GM06990 (cell line): ENCODE measurements at regions not wholly inside any gene's neighbourhood (a gene's known extent, or its start where the extent isn't known, plus 50 kb on each side); places are given as distances from the start of the nearest gene placed in this dataset.

Experiments
- DNase-seq: peaks from one replicate; pipeline ENCODE4 v3.0.0-alpha.2; 2011; ENCODE audit not compliant: insufficient read length; ENCODE audit errors: extremely low read depth
- H3K27me3 ChIP-seq: replicated peaks from 2 replicates; pipeline ENCODE4 v1.6.0; 2011; ENCODE audit warnings: low read length; ENCODE audit not compliant: control insufficient read depth, insufficient read depth
- H3K36me3 ChIP-seq: 2 replicates; pipeline ENCODE4 v1.5.1; 2011; ENCODE audit warnings: low read length; ENCODE audit not compliant: control insufficient read depth, insufficient read depth
- H3K4me3 ChIP-seq: replicated peaks from 2 replicates; pipeline ENCODE4 v1.5.1; 2011; ENCODE audit warnings: low read depth, mild to moderate bottlenecking, control low read depth, low read length
- TF ChIP-seq, protein P1 (sequence below): IDR thresholded peaks from 2 replicates; pipeline ENCODE4 v1.5.1; 2011; ENCODE audit warnings: low read length, control low read depth, mild to moderate bottlenecking, inconsistent platforms; ENCODE audit not compliant: insufficient read depth, poor library complexity, severe bottlenecking

DNA sequence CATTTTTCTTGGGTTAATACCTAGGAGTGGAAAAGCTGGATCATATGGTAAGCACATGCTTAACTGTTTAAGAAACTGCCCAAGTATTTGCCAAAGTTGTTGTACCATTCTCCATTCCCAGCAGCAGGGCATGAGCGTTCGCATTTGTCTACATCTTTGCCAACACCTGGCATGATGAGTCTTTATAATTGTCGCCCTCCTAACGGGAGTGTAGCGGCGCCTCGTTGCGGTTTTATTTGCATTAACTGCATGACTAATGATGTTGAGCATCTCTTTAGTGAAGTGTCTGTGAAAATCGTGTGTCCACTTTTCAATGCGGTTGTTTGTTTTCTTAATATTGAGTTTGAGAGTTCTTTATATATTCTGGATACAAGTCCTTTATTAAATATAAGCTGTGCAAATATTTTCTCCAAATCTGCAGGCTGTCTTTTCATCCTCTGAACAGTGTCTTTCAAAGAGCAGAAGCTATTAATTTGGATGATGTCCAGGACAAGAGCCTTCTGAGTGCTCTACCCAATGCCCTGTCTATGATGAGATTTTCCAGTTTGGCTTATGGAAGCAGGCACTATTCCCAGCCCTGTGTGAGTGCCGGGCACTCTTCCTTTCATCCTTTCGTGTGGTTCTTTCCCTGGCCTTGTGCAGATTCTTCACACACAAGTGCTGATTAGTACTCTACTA lies 202.0 kb downstream of the FOXO1 start:
- H3K27me3 ChIP-seq, result no peaks in the 10 kb centered on the region
- TF ChIP-seq, protein P1, sequence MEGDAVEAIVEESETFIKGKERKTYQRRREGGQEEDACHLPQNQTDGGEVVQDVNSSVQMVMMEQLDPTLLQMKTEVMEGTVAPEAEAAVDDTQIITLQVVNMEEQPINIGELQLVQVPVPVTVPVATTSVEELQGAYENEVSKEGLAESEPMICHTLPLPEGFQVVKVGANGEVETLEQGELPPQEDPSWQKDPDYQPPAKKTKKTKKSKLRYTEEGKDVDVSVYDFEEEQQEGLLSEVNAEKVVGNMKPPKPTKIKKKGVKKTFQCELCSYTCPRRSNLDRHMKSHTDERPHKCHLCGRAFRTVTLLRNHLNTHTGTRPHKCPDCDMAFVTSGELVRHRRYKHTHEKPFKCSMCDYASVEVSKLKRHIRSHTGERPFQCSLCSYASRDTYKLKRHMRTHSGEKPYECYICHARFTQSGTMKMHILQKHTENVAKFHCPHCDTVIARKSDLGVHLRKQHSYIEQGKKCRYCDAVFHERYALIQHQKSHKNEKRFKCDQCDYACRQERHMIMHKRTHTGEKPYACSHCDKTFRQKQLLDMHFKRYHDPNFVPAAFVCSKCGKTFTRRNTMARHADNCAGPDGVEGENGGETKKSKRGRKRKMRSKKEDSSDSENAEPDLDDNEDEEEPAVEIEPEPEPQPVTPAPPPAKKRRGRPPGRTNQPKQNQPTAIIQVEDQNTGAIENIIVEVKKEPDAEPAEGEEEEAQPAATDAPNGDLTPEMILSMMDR, result no peak
- no peaks in the 10 kb centered on the region for H3K36me3 ChIP-seq
- H3K4me3 ChIP-seq, result no peak overlapping the region
- DNase-seq, result no peak

DNA sequence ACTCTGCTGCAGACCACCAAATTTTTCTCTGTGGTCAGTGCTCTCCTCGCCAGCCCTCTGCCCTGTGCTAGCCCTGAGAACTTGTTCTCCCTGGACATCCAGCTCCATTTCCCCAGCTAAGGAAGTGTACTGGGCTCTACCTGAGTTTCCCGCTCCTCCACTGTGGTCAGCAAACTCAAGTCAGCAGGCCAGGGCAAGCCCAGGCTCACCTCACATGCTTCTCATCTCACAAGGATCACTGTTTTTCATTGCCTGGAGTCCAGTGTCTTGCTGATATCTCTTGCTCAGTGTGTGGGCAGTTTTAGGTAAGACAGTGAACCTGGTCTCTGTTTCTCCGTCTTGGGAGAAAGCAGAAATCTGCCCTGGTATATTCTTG lies 201.4 kb downstream of the FOXO1 start:
- Histone ChIP-seq H3K27me3 (no peaks in the 10 kb centered on the region), H3K4me3 (no peak overlapping the region), H3K36me3 (no peaks in the 10 kb centered on the region)
- TF ChIP-seq, protein P1, result no peak
- DNase-seq, result no peak

DNA sequence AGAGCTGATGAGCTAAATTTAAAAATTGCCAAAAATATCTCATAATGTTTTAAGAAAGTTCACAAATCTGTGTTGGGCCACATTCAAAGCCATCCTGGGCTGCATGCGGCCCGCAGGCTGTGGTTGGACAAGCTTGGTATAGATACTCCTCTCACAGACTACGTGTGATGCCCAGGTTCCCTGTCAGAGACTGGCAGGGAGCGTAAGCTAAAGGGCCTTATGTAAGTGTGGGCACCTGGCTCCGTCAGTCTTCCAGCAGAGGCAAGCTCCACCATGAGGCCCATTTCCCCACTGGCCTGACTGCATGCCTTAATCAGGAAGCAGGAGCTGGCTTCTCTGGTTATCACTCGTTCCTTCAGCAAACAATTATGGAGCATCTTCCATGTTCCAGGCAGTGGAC lies 200.2 kb downstream of the FOXO1 start:
- H3K4me3 ChIP-seq, result no peak overlapping the region
- TF ChIP-seq, protein P1, result no peak

DNA sequence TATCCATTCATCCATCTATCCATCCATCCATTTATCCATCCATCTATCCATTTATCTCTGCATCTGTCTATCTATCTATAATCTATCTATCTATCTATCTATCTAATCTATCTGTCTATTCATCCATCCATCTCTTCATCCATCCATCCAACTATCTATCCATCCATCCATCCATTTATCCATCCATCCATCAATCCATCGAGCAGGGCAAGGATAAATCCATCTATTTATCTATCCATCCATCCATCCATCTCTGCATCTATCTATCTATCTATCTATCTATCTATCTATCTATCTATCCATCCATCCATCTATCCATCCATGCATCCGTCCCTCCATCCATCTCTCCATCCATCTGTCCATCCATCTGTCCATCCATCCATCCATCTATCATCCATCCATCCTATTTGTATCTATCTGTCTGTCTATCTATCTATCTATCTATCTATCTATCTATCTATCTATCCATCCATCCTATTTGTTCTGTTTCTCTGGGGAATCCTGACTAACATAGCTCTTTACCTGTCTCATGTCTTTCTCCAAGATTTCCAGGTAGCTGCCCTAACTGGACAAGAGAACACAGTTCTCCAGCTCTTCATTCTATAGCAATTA lies 198.1 kb downstream of the FOXO1 start:
- no peak for DNase-seq
- TF ChIP-seq, protein P1, result no peak
- Histone ChIP-seq H3K36me3 (no peaks in the 10 kb centered on the region), H3K4me3 (no peak overlapping the region), H3K27me3 (no peaks in the 10 kb centered on the region; the same call in 1 of the 2 replicates)

More for the DNA sequence above, 200.2 kb downstream of the FOXO1 start:
- no peaks in the 10 kb centered on the region; the same call in 1 of the 2 replicates for H3K27me3 ChIP-seq
- no peaks in the 10 kb centered on the region for H3K36me3 ChIP-seq
- no peak for DNase-seq

GRCh38 chr13:40469581-40470310 lies 196.7 kb downstream of the FOXO1 start:
- Histone ChIP-seq H3K4me3 (no peak overlapping the region), H3K27me3 (no peaks in the 10 kb centered on the region; the same call in 1 of the 2 replicates), H3K36me3 (no peaks in the 10 kb centered on the region)
- DNase-seq, result no peak
- TF ChIP-seq, protein P1, result no peak
